Fibroblast of pulmonary artery (primary cell): ENCODE measurements at regions not wholly inside any gene's neighbourhood (a gene's known extent, or its start where the extent isn't known, plus 50 kb on each side); places are given as distances from the start of the nearest gene placed in this dataset.
A peak's percentile ranks its signal among the peaks of the same experiment; 100 is the strongest.

Experiments used
- DNase-seq: peaks from one replicate; pipeline ENCODE4 v3.0.0-alpha.2; 2010; ENCODE audit warnings: low read depth
- H3K4me3 ChIP-seq: replicated peaks from 2 replicates; pipeline ENCODE4 v1.5.1; 2011; ENCODE audit warnings: low read depth, mild to moderate bottlenecking, control low read depth, low read length, moderate library complexity
- TF ChIP-seq, protein P1 (sequence below): IDR thresholded peaks from 2 replicates; pipeline ENCODE4 v1.5.1; 2011; ENCODE audit warnings: mild to moderate bottlenecking, control low read depth, low read length, inconsistent platforms; ENCODE audit errors: missing control alignments

GRCh38 chr6:45746046-45746445 lies 269.6 kb downstream of the CLIC5 start:
- peak; percentile 26 for DNase-seq
- TF ChIP-seq, protein P1, sequence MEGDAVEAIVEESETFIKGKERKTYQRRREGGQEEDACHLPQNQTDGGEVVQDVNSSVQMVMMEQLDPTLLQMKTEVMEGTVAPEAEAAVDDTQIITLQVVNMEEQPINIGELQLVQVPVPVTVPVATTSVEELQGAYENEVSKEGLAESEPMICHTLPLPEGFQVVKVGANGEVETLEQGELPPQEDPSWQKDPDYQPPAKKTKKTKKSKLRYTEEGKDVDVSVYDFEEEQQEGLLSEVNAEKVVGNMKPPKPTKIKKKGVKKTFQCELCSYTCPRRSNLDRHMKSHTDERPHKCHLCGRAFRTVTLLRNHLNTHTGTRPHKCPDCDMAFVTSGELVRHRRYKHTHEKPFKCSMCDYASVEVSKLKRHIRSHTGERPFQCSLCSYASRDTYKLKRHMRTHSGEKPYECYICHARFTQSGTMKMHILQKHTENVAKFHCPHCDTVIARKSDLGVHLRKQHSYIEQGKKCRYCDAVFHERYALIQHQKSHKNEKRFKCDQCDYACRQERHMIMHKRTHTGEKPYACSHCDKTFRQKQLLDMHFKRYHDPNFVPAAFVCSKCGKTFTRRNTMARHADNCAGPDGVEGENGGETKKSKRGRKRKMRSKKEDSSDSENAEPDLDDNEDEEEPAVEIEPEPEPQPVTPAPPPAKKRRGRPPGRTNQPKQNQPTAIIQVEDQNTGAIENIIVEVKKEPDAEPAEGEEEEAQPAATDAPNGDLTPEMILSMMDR = no peak

DNA sequence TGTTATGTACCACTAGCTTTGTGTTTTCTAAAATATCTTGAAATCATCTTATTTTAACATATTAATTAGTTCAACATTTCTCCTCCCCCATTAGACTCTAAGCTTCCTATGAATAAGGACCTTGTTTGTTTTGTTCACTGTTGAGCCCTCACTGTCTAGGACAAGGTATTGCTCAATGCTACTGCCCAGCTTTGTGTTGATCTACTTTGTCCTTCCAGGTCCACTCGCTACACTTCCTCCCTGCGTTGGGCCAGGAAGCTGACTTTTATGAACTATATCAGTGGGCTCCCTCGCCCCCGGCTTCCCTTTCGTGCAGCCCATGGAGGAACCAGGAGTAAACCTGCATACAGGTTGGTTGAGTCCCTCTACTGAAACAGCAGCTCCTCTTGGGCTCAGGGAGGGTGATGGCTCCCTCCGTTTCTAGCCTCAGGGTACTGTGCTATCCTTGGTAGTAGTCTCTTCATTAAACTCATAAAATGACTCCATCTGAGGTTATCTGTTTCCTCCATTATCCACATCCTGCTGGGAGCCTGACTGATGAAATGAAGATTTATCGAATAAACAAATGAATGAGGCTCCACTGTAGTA lies 272.5 kb downstream of the CLIC5 start:
- no peak overlapping the region for H3K4me3 ChIP-seq
- TF ChIP-seq, protein P1 = no peak
- no peak for DNase-seq

More at GRCh38 chr6:45746046-45746445, 269.6 kb downstream of the CLIC5 start:
- H3K4me3 ChIP-seq = no peak overlapping the region

DNA sequence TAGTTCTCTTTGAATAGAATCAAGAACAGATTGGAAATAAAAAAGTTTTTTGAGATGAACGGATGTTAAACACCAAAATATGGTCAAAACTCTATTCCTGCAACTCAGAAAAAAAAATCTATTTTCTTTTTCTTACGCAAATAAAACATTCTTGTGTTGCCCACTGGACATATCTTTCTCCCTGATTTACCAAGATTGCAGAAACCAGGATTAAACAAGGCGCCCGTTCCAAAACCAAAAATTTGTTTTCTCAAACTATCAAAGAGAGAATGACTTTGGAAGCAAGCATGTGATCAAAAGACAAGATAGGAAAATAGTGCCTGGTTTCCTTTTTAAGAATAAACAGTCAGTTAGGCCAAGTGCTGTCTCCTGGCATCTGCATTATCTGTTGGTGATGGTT lies 273.1 kb downstream of the CLIC5 start:
- DNase-seq = no peak
- no peak overlapping the region for H3K4me3 ChIP-seq
- TF ChIP-seq, protein P1 = no peak

- H3K4me3 ChIP-seq = no peak overlapping the region
- TF ChIP-seq, protein P1 = no peak
- DNase-seq = peak; percentile 22
These were observed 274.1 kb downstream of the CLIC5 start for GRCh38 chr6:45741437-45742171.

- no peak overlapping the region for H3K4me3 ChIP-seq
- TF ChIP-seq, protein P1 = no peak
- DNase-seq = no peak
These were observed 276.6 kb downstream of the CLIC5 start for GRCh38 chr6:45739058-45739457.

GRCh38 chr6:45738057-45738455 lies 277.6 kb downstream of the CLIC5 start:
- no peak overlapping the region for H3K4me3 ChIP-seq
- TF ChIP-seq, protein P1 = no peak
- no peak for DNase-seq
